Erythroblast (primary cell): ENCODE measurements at regions not wholly inside any gene's neighbourhood (a gene's known extent, or its start where the extent isn't known, plus 50 kb on each side); places are given as distances from the start of the nearest gene placed in this dataset.

Source experiments
- GATA1 ChIP-seq: IDR thresholded peaks from 2 replicates; pipeline ENCODE4 v1.6.1; 2011; ENCODE audit warnings: low read depth, mild to moderate bottlenecking, control low read depth, low read length, moderate library complexity
- POLR2A ChIP-seq: IDR thresholded peaks from 2 replicates; pipeline ENCODE4 v1.6.1; 2011; ENCODE audit warnings: mild to moderate bottlenecking, low read length

GRCh38 chr9:79917421-79917820 is 345.7 kb downstream of the TLE4 start:
- TF ChIP-seq POLR2A (no peak), GATA1 (no peak)
